Esophagus squamous epithelium (tissue), 4 donors: ENCODE measurements at regions not wholly inside any gene's neighbourhood (a gene's known extent, or its start where the extent isn't known, plus 50 kb on each side); places are given as distances from the start of the nearest gene placed in this dataset.

ENCODE experiments used
- POLR2A ChIP-seq, 4 donors: fragments of 450-650 bp; IDR thresholded peaks; one replicate each; pipeline ENCODE4 v1.6.1; 2017; ENCODE audit warnings: antibody characterized with exemption in 4 of 4, mild to moderate bottlenecking in 4 of 4, moderate library complexity in 3 of 4
- TF ChIP-seq, protein P1 (sequence below), 6 experiments: fragments of 450-650 bp in 4 of 6; fragments of 200-600 bp in 2 of 6; sonication (generic) in 2 of 6; IDR thresholded peaks; one replicate each; pipeline ENCODE4 v1.5.1; 2016 to 2019; ENCODE audit warnings: antibody characterized with exemption in 6 of 6, mild to moderate bottlenecking in 4 of 6, moderate library complexity in 4 of 6

DNA sequence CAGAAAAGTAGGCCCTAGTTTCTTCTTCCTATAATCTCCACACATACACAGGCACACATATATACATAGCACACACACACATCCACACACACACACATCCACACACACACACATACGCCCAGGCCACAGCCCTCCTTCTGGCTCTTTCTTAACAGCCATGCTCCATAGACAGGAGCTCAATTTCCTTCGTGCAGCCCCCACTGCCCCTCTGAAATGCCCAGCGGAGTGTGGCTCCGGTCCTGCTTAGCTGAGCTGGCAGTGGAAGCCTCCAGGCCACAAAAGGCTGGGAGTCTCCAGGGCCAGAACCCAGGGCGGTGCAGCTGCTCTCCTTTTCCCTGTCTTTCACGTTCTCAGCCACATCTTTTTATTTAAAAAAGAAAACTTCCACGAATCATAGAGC, 282.9 kb upstream of the IGFBP3 start:
- TF ChIP-seq, protein P1, sequence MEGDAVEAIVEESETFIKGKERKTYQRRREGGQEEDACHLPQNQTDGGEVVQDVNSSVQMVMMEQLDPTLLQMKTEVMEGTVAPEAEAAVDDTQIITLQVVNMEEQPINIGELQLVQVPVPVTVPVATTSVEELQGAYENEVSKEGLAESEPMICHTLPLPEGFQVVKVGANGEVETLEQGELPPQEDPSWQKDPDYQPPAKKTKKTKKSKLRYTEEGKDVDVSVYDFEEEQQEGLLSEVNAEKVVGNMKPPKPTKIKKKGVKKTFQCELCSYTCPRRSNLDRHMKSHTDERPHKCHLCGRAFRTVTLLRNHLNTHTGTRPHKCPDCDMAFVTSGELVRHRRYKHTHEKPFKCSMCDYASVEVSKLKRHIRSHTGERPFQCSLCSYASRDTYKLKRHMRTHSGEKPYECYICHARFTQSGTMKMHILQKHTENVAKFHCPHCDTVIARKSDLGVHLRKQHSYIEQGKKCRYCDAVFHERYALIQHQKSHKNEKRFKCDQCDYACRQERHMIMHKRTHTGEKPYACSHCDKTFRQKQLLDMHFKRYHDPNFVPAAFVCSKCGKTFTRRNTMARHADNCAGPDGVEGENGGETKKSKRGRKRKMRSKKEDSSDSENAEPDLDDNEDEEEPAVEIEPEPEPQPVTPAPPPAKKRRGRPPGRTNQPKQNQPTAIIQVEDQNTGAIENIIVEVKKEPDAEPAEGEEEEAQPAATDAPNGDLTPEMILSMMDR (IDR thresholded peaks at IDR 0.05) = no peak
- TF ChIP-seq POLR2A (IDR thresholded peaks at IDR 0.05) = no peak
